Neural cell (in vitro differentiated cells): ENCODE measurements at regions not wholly inside any gene's neighbourhood (a gene's known extent, or its start where the extent isn't known, plus 50 kb on each side); places are given as distances from the start of the nearest gene placed in this dataset.

Source experiments
- EP300 ChIP-seq: fragments of 450-650 bp; conservative IDR thresholded peaks from 2 replicates; pipeline ENCODE4 v1.6.1; 2014; ENCODE audit warnings: antibody characterized with exemption, mild to moderate bottlenecking, moderate library complexity; ENCODE audit not compliant: poor library complexity, severe bottlenecking
- EZH2 ChIP-seq: fragments of 200-600, 300-800 bp; shearing (Covaris generic), sonication (generic); IDR thresholded peaks from 2 replicates; pipeline ENCODE4 v1.6.1; 2014; ENCODE audit warnings: antibody characterized with exemption, low read length, borderline replicate concordance, mild to moderate bottlenecking; ENCODE audit not compliant: insufficient read depth, poor library complexity, severe bottlenecking
- POLR2AphosphoS5 ChIP-seq: IDR thresholded peaks from 2 replicates; pipeline ENCODE4 v1.6.1; 2012
- RAD21 ChIP-seq: fragments of 450-650 bp; conservative IDR thresholded peaks from 2 replicates; pipeline ENCODE4 v1.6.1; 2014; ENCODE audit warnings: antibody characterized with exemption, mild to moderate bottlenecking, moderate library complexity
- TF ChIP-seq, protein P1 (sequence below): fragments of 450-650 bp; IDR thresholded peaks from 2 replicates; pipeline ENCODE4 v1.5.1; 2014; ENCODE audit warnings: antibody characterized with exemption, mild to moderate bottlenecking, moderate library complexity; ENCODE audit not compliant: poor library complexity, severe bottlenecking
- TF ChIP-seq, protein P2 (sequence below): IDR thresholded peaks from 2 replicates; pipeline ENCODE4 v1.6.1; 2012; ENCODE audit warnings: borderline replicate concordance

GRCh38 chr5:62065050-62065449, 241.0 kb upstream of the KIF2A start:
- TF ChIP-seq, protein P1, sequence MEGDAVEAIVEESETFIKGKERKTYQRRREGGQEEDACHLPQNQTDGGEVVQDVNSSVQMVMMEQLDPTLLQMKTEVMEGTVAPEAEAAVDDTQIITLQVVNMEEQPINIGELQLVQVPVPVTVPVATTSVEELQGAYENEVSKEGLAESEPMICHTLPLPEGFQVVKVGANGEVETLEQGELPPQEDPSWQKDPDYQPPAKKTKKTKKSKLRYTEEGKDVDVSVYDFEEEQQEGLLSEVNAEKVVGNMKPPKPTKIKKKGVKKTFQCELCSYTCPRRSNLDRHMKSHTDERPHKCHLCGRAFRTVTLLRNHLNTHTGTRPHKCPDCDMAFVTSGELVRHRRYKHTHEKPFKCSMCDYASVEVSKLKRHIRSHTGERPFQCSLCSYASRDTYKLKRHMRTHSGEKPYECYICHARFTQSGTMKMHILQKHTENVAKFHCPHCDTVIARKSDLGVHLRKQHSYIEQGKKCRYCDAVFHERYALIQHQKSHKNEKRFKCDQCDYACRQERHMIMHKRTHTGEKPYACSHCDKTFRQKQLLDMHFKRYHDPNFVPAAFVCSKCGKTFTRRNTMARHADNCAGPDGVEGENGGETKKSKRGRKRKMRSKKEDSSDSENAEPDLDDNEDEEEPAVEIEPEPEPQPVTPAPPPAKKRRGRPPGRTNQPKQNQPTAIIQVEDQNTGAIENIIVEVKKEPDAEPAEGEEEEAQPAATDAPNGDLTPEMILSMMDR: no peak
- TF ChIP-seq EZH2 (no peak), RAD21 (no peak), POLR2AphosphoS5 (no peak), EP300 (no peak)
- TF ChIP-seq, protein P2, sequence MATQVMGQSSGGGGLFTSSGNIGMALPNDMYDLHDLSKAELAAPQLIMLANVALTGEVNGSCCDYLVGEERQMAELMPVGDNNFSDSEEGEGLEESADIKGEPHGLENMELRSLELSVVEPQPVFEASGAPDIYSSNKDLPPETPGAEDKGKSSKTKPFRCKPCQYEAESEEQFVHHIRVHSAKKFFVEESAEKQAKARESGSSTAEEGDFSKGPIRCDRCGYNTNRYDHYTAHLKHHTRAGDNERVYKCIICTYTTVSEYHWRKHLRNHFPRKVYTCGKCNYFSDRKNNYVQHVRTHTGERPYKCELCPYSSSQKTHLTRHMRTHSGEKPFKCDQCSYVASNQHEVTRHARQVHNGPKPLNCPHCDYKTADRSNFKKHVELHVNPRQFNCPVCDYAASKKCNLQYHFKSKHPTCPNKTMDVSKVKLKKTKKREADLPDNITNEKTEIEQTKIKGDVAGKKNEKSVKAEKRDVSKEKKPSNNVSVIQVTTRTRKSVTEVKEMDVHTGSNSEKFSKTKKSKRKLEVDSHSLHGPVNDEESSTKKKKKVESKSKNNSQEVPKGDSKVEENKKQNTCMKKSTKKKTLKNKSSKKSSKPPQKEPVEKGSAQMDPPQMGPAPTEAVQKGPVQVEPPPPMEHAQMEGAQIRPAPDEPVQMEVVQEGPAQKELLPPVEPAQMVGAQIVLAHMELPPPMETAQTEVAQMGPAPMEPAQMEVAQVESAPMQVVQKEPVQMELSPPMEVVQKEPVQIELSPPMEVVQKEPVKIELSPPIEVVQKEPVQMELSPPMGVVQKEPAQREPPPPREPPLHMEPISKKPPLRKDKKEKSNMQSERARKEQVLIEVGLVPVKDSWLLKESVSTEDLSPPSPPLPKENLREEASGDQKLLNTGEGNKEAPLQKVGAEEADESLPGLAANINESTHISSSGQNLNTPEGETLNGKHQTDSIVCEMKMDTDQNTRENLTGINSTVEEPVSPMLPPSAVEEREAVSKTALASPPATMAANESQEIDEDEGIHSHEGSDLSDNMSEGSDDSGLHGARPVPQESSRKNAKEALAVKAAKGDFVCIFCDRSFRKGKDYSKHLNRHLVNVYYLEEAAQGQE: no peak
